Inferior parietal cortex (tissue), 1 donor: ENCODE measurements at regions not wholly inside any gene's neighbourhood (a gene's known extent, or its start where the extent isn't known, plus 50 kb on each side); places are given as distances from the start of the nearest gene placed in this dataset.
"Not testable (repeated sequence)": the region's sequence is repeated elsewhere in the genome, so short reads cannot be mapped to it uniquely, and the experiment has no call there.

Source experiments
- DNase-seq: peaks from one replicate; pipeline ENCODE4 v3.0.0-alpha.2; 2016; ENCODE audit errors: extremely low spot score

DNA sequence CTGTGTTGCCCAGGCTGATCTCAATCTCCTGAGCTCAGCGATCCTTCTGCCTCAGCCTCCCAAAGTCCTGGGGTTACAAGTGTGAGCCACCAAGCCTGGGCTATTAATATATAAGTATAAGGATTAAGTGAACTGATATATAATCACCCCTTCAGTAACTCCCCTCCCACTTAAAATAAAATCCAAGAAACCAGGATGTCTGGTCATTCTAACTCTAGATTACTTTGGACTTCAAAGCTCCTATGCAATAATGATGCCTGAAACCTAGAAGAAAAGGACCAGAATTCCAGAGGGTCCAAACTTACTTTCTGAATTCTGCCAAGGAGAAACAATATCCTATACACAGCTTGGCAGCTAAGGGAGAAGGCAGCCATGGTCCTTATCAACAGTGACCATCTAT is 206.8 kb upstream of the ZNF217 start:
- no peak for DNase-seq

DNA sequence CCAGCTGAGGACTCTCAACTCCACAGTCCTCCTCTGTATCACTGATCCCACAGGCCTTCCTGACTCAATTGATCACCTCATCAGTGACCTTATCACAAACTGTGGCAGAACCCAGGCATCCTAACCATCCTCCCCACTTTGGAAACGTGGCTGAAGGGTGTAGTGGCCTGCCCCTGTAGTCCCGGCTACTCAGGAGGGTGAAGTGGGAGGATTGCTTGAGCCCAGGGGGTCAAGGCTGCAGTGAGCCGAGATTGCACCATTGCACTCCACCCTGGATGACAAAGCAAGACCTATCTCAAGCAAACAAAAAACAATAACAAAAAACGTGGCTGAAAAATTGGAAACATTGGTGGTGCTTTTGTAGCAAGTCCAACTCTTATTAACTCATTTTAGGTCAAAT is 203.4 kb upstream of the ZNF217 start:
- no peak for DNase-seq

DNA sequence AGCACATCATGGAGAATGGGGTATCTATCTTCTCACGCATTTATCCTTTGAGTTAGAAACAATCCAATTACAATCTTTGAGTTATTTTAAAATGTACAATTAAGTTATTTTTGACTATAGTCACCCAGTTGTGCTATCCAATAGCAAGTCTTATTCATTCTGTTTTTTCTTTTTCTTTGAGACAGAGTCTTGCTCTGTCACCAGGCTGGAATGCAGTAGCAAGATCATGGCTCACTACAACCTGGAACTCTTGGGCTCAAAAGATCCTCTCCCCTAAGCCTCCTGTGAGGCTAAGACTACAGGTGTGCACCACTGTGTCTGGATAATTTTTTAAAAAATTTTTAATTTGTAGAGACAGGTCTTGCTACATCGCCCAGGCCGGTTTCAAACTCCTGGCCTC is 201.5 kb upstream of the ZNF217 start:
- no peak for DNase-seq

DNA sequence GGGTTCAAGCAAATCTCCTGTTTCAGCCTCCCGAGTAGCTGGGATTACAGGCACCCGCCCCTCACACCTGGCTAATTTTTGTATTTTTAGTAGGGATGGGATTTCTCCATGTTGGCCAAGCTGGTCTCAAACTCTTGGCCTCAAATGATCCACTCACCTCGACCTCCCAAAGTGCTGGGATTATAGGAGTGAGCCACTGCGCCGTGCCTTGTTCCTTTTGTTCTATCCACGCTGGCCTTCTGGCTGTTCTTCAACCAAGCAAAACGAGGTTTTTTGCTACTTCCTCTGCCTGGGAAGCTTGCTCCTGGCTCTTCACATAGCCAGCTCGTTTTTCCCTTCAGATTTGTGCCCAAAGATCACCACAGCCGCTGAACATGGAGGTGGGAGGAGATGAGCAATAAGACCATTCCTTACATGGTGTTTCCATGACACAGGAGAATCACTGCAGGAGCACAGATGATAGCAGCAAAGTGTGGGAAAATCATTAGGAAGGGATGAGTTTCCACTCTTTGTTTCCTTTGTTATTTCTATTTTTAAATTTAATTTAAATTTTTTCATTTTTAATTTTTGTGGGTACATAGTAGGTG is 201.0 kb upstream of the ZNF217 start:
- DNase-seq, result no peak

DNA sequence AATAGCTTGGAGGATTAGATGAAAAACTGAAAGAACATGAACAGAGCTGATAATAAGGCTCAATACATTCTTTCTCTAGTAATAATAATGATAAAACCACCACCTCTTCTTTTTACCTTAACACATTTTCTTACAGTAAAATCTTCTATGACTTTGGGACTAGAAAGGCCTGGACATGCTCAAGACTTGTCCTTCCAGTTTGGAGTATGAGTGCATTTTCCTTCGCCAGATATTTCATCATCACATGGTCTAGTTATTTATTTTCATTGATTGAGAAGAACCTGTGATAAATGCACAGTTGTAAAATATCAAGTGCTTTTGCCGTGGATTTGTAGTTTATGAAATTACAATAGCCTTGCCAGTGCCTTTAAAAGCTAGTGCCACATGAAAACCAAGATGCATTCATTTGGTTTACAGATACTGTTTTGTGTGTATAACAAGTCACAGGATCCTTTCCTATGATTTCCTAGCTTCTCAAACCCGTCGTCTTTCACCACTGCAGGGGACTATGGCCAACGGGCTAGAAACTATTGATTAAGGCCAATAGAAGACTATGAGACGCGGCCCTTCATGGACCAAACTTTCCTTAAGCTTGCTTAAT is 200.2 kb upstream of the ZNF217 start:
- DNase-seq, result no peak

DNA sequence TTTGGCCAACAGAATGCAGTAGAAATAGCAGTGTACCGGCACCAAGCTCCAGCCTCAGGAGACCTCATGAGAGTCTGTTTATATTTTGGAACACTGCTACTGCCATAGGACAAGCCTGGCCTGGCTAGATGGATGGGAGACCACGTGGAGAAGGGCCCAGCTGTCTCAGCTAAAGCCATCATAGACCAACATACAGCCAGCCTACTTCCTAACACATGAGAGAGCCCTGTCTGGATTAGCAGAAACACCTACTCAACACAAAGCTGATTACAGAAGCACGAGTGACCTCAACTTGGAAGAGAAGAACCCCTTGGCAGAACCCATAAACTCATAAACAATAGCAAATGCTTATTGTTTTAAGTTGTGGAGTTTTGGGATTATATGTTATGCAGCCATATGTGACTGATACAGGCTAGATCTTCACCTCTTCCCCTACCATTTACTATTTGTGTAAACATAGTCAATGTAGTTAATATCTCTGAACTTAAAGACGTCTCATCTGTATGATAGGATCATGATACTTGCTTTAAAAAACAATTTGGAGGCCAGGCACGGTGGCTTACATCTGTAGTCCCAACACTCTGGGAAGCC is 199.4 kb upstream of the ZNF217 start:
- DNase-seq, result no peak

DNA sequence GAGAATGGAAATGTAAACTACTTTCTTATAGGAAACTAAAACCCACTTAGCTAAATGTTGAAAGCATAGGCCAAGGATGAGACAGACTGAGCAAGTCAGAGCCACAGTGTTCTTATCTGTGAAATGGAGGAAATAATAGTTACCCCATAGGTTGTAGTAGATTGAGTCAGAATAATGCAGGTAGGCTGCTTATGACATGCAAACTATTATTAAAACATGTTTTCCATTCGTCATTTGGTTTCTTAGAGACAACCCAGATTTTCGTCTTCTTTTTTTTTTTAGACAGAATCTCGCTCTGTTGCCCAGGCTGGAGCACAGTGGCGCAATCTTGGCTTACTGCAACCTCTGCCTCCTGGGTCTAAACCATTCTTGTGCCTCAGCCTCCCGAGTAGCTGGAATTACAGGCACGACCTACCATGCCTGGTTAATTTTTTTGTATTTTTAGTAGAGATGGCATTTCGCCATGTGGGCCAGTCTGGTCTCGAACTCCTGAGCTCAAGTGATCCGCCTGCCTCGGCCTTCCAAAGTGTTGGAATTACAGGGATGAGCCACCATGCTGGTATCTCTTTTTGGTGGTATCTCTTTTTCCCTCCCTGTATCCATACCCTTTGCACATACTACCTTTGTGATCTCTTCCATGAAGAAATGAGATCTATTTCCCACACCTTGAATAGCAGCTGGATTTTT is 196.5 kb upstream of the ZNF217 start:
- no peak for DNase-seq

DNA sequence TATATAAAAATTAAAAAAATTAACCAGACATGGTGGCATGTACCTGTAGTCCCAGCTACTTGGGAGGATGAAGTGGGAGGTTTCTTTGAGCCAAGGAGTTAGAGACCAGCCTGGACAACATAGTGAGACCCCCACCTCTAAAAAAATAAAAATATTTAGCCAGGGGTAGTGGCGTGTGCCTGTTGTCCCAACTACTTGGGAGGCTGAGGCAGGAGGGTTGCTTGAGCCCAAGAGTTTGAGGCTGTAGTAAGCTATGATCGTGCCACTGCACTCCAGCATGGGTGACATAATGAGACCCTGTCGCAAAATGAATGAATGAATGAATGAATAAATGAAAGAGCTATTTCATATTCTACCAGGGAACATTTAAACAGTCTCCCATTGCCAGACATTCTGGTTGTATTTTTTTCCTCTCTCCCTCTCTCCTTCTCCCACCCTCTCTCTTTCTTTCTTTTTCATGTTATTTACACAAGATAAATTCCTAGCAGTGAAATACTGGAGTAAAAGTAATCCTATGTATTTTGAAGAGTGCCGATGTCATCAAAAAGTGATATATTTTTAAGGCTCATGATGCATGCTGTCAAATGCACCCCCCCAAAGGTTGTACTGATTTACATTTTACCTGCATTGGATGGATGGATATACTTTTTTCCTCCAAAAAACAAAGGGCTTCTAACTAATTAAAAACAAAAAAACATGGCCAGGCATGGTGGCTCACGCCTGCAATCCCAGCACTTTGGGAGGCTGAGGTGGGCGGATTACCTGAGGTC is 194.8 kb upstream of the ZNF217 start:
- DNase-seq, result no peak

DNA sequence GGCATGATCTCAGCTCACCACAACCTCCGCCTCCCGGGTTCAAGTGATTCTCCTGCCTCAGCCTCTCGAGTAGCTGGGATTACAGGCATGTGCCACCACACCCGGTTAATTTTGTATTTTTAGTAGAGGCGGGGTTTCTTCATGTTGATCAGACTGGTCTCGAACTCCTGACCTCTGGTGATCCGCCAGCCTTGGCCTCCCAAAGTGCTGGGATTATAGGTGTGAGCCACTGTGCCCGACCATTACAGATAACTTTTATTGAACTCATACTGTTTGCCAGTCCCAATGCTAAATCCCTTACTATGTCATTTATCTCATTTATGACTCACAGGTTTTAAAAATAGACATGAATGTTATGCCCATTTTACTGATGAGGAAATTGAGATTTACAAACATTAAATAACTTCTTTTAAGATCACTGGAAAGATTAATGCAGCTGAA is 193.9 kb upstream of the ZNF217 start:
- DNase-seq, result not testable (repeated sequence)

DNA sequence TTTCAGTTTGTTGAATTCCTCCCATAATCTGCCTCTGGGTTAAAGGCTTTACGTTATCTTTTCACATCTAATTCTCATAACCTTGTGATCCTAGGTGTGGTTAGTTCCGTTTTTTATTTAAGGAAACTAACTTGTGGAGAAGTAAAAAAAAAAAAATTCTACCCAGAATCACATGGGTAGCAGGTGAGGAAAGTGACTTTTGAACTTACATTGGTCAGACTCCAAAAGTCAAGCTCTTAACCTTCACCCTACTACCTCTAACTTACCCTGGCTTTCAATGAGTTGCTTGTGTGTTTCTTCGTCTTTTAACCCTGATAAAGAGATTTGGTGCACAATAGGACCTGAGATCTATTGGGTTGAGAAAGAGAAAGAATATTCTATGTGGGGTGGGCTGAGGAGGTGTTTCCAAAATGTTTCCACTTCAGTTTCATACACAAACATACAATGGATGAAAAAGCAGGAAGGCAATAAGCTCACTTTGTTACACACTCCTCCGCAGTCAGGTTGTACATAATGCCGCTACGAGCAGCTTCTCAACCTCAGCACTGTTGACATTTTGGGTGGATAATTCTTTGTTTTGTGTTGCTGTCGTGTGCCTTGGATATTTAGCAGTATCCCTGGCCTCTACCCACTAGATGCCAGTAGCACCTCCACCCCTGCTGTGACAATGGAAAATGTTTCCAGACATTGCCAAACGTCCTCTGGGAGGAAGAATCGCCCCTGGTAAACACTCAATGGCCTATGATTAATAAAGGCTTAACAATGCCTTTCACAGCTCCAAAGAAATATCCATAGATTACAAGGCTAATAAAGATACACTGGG is 193.0 kb upstream of the ZNF217 start:
- DNase-seq, result no peak

DNA sequence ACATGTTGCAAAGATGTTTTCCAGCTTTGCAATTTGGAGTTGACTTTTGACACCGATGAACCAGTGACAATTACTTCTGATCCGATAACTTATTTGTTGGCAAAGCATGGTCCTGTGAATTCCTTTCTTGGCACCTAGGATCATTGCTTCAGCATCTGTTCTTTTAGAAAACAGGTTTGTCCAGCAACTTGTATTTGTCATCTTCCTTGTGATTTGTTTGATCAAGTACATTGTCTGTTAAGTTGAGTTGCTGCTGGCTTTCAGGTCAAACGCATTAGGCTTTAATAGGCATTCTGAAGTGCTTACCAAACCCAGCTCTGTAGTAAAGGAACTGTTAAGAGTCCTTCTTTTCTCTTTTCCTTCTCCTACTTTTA is 192.4 kb upstream of the ZNF217 start:
- no peak for DNase-seq

DNA sequence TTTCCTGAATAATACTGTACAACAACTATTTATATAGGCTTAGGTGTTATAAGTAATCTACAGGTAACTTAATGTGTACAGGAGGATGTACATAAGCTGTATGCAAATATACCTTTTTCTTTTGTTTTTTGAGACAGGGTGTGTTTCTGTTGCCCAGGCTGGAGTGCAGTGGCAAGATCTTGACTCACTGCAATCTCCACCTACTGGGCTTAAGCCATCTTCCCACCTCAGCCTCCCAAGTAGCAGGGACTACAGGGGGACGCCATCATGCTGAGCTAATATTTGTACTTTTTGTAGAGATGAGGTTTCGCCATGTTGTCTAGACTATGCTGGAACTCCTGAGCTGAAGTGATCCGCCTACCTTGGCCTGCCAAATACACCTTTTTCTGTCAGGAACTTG is 191.7 kb upstream of the ZNF217 start:
- no peak for DNase-seq

DNA sequence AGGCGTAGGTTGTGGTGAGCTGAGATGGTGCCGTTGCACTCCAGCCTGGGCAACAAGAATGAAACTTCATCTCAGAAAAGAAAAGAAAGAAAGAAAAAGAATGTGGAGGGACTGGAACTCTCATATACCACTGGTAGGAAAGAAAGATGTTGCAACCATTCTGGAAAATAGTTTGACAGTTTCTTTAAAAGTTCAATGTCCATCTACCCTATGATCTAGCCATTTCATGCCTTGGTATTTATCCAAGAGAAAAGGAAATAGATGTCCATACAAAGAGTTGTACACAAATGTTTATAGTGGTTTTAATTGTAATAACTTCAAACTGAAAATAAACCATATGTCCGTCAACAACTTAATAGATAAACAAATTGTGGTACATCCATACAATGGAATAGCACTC is 190.1 kb upstream of the ZNF217 start:
- no peak for DNase-seq

DNA sequence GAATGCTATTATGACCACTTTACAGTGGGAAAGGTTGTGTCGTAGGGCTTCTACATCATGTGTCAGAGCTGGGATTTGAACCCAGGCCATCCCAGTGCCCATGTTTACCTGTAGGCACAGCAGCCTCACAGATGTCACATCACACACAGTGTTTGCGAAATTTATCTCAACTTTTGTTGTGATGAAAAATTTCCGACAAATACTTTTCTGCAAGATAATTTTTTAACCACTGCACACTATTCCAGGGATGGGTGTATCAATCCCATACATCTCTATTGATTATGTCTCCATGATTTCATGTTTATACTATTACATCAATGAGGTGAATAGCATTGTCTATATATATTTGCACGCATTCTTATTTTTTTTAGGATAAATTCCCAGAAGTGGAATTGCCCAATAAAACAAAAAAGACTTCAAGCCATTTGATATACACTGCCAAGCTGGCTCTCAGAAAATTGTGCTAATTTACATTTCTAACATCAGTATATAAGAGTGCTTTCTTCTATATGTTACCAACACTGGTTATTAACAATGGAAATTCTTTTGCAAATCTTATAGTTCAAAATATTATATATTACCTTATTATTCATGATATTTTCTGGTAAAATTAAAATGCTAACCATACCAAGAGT is 189.1 kb upstream of the ZNF217 start:
- no peak for DNase-seq

DNA sequence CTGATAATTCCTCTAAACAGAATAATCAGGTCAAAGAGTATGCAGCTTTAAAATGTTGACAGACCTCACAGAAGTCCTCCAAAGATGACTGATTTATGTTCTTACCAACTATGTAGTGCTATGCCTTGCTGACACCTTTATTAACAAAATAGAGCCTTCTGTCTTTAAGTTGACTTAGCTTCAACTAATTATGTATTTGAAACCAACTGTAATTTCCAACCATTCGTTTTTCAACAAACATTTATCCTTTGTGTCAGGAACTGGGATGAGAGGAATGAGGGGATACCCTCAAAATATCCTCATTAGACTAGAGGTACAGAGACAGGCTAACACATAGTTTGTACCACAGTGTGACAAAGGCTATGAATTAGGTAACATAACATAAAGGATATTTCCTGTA is 186.2 kb upstream of the ZNF217 start:
- no peak for DNase-seq

DNA sequence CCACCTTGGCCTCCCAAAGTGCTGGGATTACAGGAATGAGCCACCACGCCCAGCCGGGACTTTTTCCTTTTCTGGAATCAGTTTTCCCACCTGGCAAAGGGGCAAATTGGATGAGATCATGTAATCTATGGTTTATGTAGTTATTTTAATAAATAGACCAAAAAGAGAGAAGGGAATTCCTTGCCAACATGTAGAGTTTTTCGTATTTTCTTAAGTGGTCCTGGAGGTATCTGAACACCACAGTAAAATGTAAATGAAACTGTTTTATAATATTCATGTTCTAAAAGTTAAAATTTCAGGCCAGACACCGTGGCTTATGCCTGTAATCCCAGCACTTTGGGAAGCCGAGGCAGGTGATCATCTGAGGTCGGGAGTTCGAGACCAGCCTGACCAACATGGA is 185.1 kb upstream of the ZNF217 start:
- DNase-seq, result no peak

DNA sequence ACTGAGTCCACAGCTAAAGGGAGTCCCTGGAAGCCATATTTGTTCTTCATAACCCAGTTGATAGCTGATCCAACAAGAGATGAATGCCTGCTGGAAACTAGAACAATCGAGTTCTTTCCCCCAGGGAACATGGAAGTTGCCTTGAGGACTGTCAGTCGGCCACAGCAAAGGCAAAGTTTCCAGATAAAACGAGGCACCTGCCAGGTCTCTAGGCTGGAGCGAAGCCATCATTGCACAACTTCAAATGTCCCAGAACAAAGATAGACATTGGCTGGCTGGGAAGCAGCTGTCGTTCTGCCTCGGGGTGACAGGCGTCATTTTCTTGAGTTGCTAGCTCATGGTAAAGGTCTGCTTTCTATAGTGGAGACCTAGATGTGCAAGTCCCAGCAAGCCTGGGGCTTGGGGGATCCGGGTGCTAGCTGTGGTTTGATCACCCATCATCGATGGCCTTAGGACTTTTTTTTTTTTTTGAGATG is 184.4 kb upstream of the ZNF217 start:
- DNase-seq, result no peak

DNA sequence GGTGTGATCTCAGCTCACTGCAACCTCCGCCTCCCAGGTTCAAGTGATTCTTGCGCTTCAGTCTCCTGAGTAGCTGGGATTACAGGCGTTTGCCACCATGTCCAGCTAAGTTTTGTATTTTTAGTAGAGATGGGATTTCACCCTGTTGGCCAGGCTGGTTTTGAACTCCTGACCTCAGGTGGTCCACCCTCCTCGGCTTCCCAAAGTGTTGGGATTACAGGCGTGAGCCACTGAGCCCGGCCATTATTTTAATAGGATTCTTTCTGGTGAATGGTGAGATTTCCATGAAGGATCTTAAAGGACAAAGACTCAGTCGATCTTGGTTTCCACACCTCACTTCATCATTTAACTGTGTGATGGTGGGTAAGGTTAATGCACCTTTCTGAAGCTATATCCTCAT is 183.8 kb upstream of the ZNF217 start:
- DNase-seq, result not testable (repeated sequence)

DNA sequence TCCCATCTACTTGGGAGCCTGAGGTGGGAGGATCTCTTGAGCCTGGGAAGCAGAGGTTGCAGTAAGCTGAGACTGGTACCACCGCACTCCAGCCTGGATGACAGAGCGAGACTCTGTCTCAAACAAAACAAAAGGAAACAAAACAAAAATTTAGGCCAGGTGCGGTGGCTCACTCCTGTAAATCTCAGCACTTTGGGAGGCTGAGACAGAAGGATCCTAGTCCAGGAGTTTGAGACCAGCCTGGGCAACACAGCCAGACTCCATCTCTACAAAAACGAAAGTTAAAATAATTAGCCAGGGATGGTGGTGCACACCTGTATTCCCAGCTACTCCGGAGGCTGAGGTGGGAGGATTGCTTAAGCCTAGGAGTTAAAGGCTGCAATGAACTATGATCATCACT is 183.2 kb upstream of the ZNF217 start:
- DNase-seq, result no peak

DNA sequence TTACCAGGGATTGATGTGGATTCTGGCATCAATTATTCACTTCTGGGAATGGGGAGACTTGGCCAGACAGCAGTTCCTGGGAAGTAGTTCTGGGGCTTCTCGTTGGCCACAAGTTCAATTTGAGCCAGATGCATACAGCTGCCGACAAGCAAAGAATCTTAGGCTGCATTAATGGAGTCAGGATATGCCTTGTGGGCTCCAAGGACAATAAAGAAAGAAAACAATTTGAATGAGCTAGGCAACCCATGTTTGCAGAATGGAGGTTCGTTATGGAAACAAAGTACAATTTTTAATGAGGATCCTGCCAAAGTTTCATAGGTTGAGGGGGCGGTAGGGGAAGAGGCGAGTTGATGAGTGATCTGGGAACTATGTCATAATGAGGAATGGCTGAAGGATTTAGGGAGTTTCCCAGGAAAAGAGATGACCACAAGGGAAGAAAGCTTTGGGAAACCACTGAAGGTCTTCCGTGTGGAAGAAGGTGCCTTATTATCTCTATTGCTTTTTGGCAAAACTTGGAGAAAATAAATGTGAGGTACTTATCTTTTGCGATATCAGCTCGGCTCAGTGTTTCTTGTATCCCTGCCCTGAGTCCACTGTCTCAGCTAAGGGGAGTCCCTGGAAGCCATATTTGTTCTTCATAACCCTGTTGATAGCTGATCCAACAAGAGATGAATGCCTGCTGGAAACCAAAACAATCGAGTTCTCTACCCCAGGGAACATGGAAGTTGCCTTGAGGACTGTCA is 181.0 kb upstream of the ZNF217 start:
- DNase-seq, result no peak
